Sigmoid colon (tissue), 6 donors: ENCODE measurements at regions not wholly inside any gene's neighbourhood (a gene's known extent, or its start where the extent isn't known, plus 50 kb on each side); places are given as distances from the start of the nearest gene placed in this dataset.

Experiments used
- DNase-seq: peaks from one replicate; pipeline ENCODE4 v3.0.0-alpha.2; 2019
- H3K27ac ChIP-seq, 4 donors: fragments of 200-600 bp; sonication (generic); one replicate each; pipeline ENCODE4 v1.5.1; 2016 to 2019; ENCODE audit warnings: mild to moderate bottlenecking in 1 of 4
- H3K27me3 ChIP-seq, 3 donors: fragments of 200-600 bp; sonication (generic); one replicate each; pipeline ENCODE4 v1.5.1; 2019; ENCODE audit warnings: mild to moderate bottlenecking in 1 of 3
- H3K36me3 ChIP-seq, 4 donors: fragments of 200-600 bp; sonication (generic); one replicate each; pipeline ENCODE4 v1.5.1; 2016 to 2019
- H3K4me1 ChIP-seq, 4 donors: fragments of 200-600 bp; sonication (generic); one replicate each; pipeline ENCODE4 v1.5.1; 2017 to 2019
- H3K4me3 ChIP-seq, 4 donors: fragments of 200-600 bp; sonication (generic); one replicate each; pipeline ENCODE4 v1.5.1; 2017 to 2019; ENCODE audit warnings: mild to moderate bottlenecking in 2 of 4, moderate library complexity in 1 of 4
- H3K9me3 ChIP-seq, 4 donors: fragments of 200-600 bp in 3 of 4; sonication (generic) in 3 of 4; one replicate each; pipeline versions ENCODE4 v1.5.1 to v1.6.1; 2013 to 2019
- CTCF ChIP-seq, 4 experiments: fragments of 450-650 bp in 3 of 4; fragments of 200-600 bp in 1 of 4; IDR thresholded peaks; one replicate each; pipeline ENCODE4 v1.5.1; 2016 to 2019; ENCODE audit warnings: antibody characterized with exemption in 4 of 4, mild to moderate bottlenecking in 3 of 4, moderate library complexity in 2 of 4
- EP300 ChIP-seq, 4 donors: sonication (generic); formaldehyde crosslinking; IDR thresholded peaks; one replicate each; pipeline ENCODE4 v1.6.1; 2017; ENCODE audit warnings: antibody characterized with exemption in 4 of 4
- POLR2A ChIP-seq, 2 donors: fragments of 450-650 bp; IDR thresholded peaks; one replicate each; pipeline ENCODE4 v1.6.1; 2016; ENCODE audit warnings: antibody characterized with exemption in 2 of 2, mild to moderate bottlenecking in 2 of 2, moderate library complexity in 2 of 2
- POLR2AphosphoS5 ChIP-seq, 4 donors: sonication (generic); formaldehyde crosslinking; IDR thresholded peaks; one replicate each; pipeline ENCODE4 v1.6.1; 2017; ENCODE audit warnings: antibody characterized with exemption in 4 of 4
- WGBS, 2 donors: extraction: QIAGEN DNeasy Blood & Tissue Kit; methylation state at CpG; one replicate each; pipeline ENCODE4 v1.1.7; 2013; 5-methylcytosine and 5-hydroxymethylcytosine counted together
- intact Hi-C: fragments of 100-400 bp; cut with DNase I; formaldehyde crosslinking; loops from one replicate; pipeline ENCODE4 v1.15.1; 2023
- donor health status: healthy with polysubstance abuse.
- donor health status: healthy.

GRCh38 chr10:21034241-21034640 lies 137.1 kb upstream of the NEBL start:
- no peaks in the 10 kb centered on the region for H3K9me3 ChIP-seq
- intact Hi-C loops = no loop called here
- WGBS, 2 donors = 89 to 92% methylated on average over 2 of the region's 2 CpGs
- DNase-seq = no peak
- H3K27ac ChIP-seq = no peak overlapping the region
- H3K4me3 ChIP-seq = no peak overlapping the region
- H3K36me3 ChIP-seq = no peaks in the 10 kb centered on the region
- H3K4me1 ChIP-seq = no peaks in the 10 kb centered on the region
- TF ChIP-seq CTCF (IDR thresholded peaks at IDR 0.05) = no peak
- no peak for TF ChIP-seq POLR2A (IDR thresholded peaks at IDR 0.05)
- H3K27me3 ChIP-seq = no peaks in the 10 kb centered on the region

GRCh38 chr10:21032587-21033319 lies 135.6 kb upstream of the NEBL start:
- Histone ChIP-seq H3K4me1 (no peaks in the 10 kb centered on the region), H3K9me3 (no peaks in the 10 kb centered on the region), H3K4me3 (no peak overlapping the region), H3K27ac (no peak overlapping the region), H3K27me3 (no peaks in the 10 kb centered on the region), H3K36me3 (no peaks in the 10 kb centered on the region)
- TF ChIP-seq CTCF (IDR thresholded peaks at IDR 0.05) (no peak), POLR2AphosphoS5 (IDR thresholded peaks at IDR 0.05) (no peak), POLR2A (IDR thresholded peaks at IDR 0.05) (no peak), EP300 (IDR thresholded peaks at IDR 0.05) (no peak)
- 81 to 84% methylated on average over 12 of the region's 12 CpGs for WGBS, 2 donors
- intact Hi-C loops = no loop called here
- DNase-seq = no peak

- no peak for TF ChIP-seq EP300 (IDR thresholded peaks at IDR 0.05)
- no peak for TF ChIP-seq POLR2A (IDR thresholded peaks at IDR 0.05)
- TF ChIP-seq CTCF (IDR thresholded peaks at IDR 0.05) = no peak
- no peak for TF ChIP-seq POLR2AphosphoS5 (IDR thresholded peaks at IDR 0.05)
- intact Hi-C loops = no loop called here
- Histone ChIP-seq H3K4me3 (no peak overlapping the region), H3K27ac (no peak overlapping the region), H3K4me1 (no peaks in the 10 kb centered on the region), H3K27me3 (no peaks in the 10 kb centered on the region), H3K36me3 (no peaks in the 10 kb centered on the region), H3K9me3 (no peaks in the 10 kb centered on the region)
- DNase-seq = no peak
- 86 to 91% methylated on average over 7 of the region's 7 CpGs for WGBS, 2 donors
These were observed 134.2 kb upstream of the NEBL start for GRCh38 chr10:21031232-21031795.

- intact Hi-C loops = no loop called here
- TF ChIP-seq POLR2AphosphoS5 (IDR thresholded peaks at IDR 0.05) (no peak), CTCF (IDR thresholded peaks at IDR 0.05) (no peak), POLR2A (IDR thresholded peaks at IDR 0.05) (no peak)
- H3K9me3 ChIP-seq = no peaks in the 10 kb centered on the region
- H3K36me3 ChIP-seq = no peaks in the 10 kb centered on the region
- H3K4me1 ChIP-seq = no peaks in the 10 kb centered on the region
- WGBS, 2 donors = 88 to 91% methylated on average over 10 of the region's 10 CpGs
- no peak overlapping the region for H3K4me3 ChIP-seq
- DNase-seq = no peak
- no peak overlapping the region for H3K27ac ChIP-seq
- H3K27me3 ChIP-seq = no peaks in the 10 kb centered on the region
These were observed 133.0 kb upstream of the NEBL start for GRCh38 chr10:21030091-21030490.

GRCh38 chr10:21022821-21023220 lies 125.7 kb upstream of the NEBL start:
- no peak for DNase-seq
- H3K4me3 ChIP-seq = no peak overlapping the region
- no peak for TF ChIP-seq POLR2A (IDR thresholded peaks at IDR 0.05)
- no peak for TF ChIP-seq CTCF (IDR thresholded peaks at IDR 0.05)
- TF ChIP-seq EP300 (IDR thresholded peaks at IDR 0.05) = no peak
- TF ChIP-seq POLR2AphosphoS5 (IDR thresholded peaks at IDR 0.05) = no peak
- 69 to 81% methylated on average over 3 of the region's 3 CpGs for WGBS, 2 donors
- H3K27me3 ChIP-seq = no peaks in the 10 kb centered on the region
- no peaks in the 10 kb centered on the region for H3K9me3 ChIP-seq
- no peak overlapping the region for H3K27ac ChIP-seq
- H3K4me1 ChIP-seq = no peaks in the 10 kb centered on the region
- intact Hi-C loops = no loop called here
- H3K36me3 ChIP-seq = no peaks in the 10 kb centered on the region
